ENCODE measurements at regions not wholly inside any gene's neighbourhood (a gene's known extent, or its start where the extent isn't known, plus 50 kb on each side); places are given as distances from the start of the nearest gene placed in this dataset.

GRCh38 chr14:53874704-53875103, 81.9 kb downstream of the BMP4 start:
- H3K79me2 ChIP-seq (ENCODE audit: control insufficient read depth, insufficient read depth, low read length) = no peaks in the 10 kb centered on the region
- H3K9ac ChIP-seq (ENCODE audit: insufficient read depth, low read length) = no peak overlapping the region
- no peak overlapping the region for H3K4me2 ChIP-seq (ENCODE audit: extremely low read depth, insufficient read depth, low read length)
- no peak overlapping the region for H2AFZ ChIP-seq (ENCODE audit: low read length)
- DNase-seq (ENCODE audit: low read depth in 2 of 2) = no peak
- no peak for TF ChIP-seq EZH2 (IDR thresholded peaks at IDR 0.05; ENCODE audit: low read length, missing control alignments)
- no peak for TF ChIP-seq CTCF (conservative IDR thresholded peaks at IDR 0.05 in 1 of 2, IDR thresholded peaks at IDR 0.05 in 1 of 2; ENCODE audit: low read depth in 1 of 2, low read length in 2 of 2)
- H3K36me3 ChIP-seq (ENCODE audit: control insufficient read depth, insufficient read depth, low read length) = no peaks in the 10 kb centered on the region
- no peak overlapping the region for H3K27ac ChIP-seq (ENCODE audit: insufficient read depth, low read length)
- no peak overlapping the region for H3K4me3 ChIP-seq (replicated peaks in 1 of 4; ENCODE audit: control extremely low read depth in 1 of 4, insufficient read depth in 1 of 4, low read depth in 3 of 4, low read length in 4 of 4)
- no peaks in the 10 kb centered on the region for H4K20me1 ChIP-seq (ENCODE audit: control insufficient read depth, extremely low read depth, insufficient read depth, low read length)
- H3K4me1 ChIP-seq (ENCODE audit: control insufficient read depth, extremely low read depth, insufficient read depth, low read length) = no peaks in the 10 kb centered on the region
- no peaks in the 10 kb centered on the region for H3K9me3 ChIP-seq (ENCODE audit: control insufficient read depth, insufficient read depth, low read depth, low read length)
- H3K27me3 ChIP-seq (ENCODE audit: control insufficient read depth, insufficient read depth, low read length) = no peaks in the 10 kb centered on the region

- Histone ChIP-seq H3K27ac (ENCODE audit: insufficient read depth, low read length) (no peak overlapping the region), H3K4me2 (ENCODE audit: extremely low read depth, insufficient read depth, low read length) (no peak overlapping the region), H3K4me1 (ENCODE audit: control insufficient read depth, extremely low read depth, insufficient read depth, low read length) (no peaks in the 10 kb centered on the region), H2AFZ (ENCODE audit: low read length) (no peak overlapping the region), H3K9me3 (ENCODE audit: control insufficient read depth, insufficient read depth, low read depth, low read length) (no peaks in the 10 kb centered on the region), H3K36me3 (ENCODE audit: control insufficient read depth, insufficient read depth, low read length) (no peaks in the 10 kb centered on the region), H3K4me3 (replicated peaks in 1 of 4; ENCODE audit: control extremely low read depth in 1 of 4, insufficient read depth in 1 of 4, low read depth in 3 of 4, low read length in 4 of 4) (no peak overlapping the region), H3K79me2 (ENCODE audit: control insufficient read depth, insufficient read depth, low read length) (no peaks in the 10 kb centered on the region), H3K27me3 (ENCODE audit: control insufficient read depth, insufficient read depth, low read length) (no peaks in the 10 kb centered on the region), H4K20me1 (ENCODE audit: control insufficient read depth, extremely low read depth, insufficient read depth, low read length) (no peaks in the 10 kb centered on the region), H3K9ac (ENCODE audit: insufficient read depth, low read length) (no peak overlapping the region)
- TF ChIP-seq CTCF (conservative IDR thresholded peaks at IDR 0.05 in 1 of 2, IDR thresholded peaks at IDR 0.05 in 1 of 2; ENCODE audit: low read depth in 1 of 2, low read length in 2 of 2) (no peak), EZH2 (IDR thresholded peaks at IDR 0.05; ENCODE audit: low read length, missing control alignments) (no peak)
- DNase-seq (ENCODE audit: low read depth in 2 of 2) = peak; percentile 27 to 77
Observed at GRCh38 chr14:53872681-53873089, 83.9 kb downstream of the BMP4 start.

GRCh38 chr14:53871951-53872350, 84.7 kb downstream of the BMP4 start:
- H3K9ac ChIP-seq (ENCODE audit: insufficient read depth, low read length) = no peak overlapping the region
- no peaks in the 10 kb centered on the region for H3K36me3 ChIP-seq (ENCODE audit: control insufficient read depth, insufficient read depth, low read length)
- H3K9me3 ChIP-seq (ENCODE audit: control insufficient read depth, insufficient read depth, low read depth, low read length) = no peaks in the 10 kb centered on the region
- no peak for DNase-seq (ENCODE audit: low read depth in 2 of 2)
- no peaks in the 10 kb centered on the region for H3K4me1 ChIP-seq (ENCODE audit: control insufficient read depth, extremely low read depth, insufficient read depth, low read length)
- no peak for TF ChIP-seq EZH2 (IDR thresholded peaks at IDR 0.05; ENCODE audit: low read length, missing control alignments)
- H3K27me3 ChIP-seq (ENCODE audit: control insufficient read depth, insufficient read depth, low read length) = no peaks in the 10 kb centered on the region
- no peaks in the 10 kb centered on the region for H3K79me2 ChIP-seq (ENCODE audit: control insufficient read depth, insufficient read depth, low read length)
- H3K4me2 ChIP-seq (ENCODE audit: extremely low read depth, insufficient read depth, low read length) = no peak overlapping the region
- no peak overlapping the region for H3K27ac ChIP-seq (ENCODE audit: insufficient read depth, low read length)
- H2AFZ ChIP-seq (ENCODE audit: low read length) = no peak overlapping the region
- no peaks in the 10 kb centered on the region for H4K20me1 ChIP-seq (ENCODE audit: control insufficient read depth, extremely low read depth, insufficient read depth, low read length)
- no peak overlapping the region for H3K4me3 ChIP-seq (replicated peaks in 1 of 4; ENCODE audit: control extremely low read depth in 1 of 4, insufficient read depth in 1 of 4, low read depth in 3 of 4, low read length in 4 of 4)

Data from fibroblast of lung (primary cell).